DMS 273 treated with DMSO at 0.1 percent for 48 hours (cell line): ENCODE measurements at regions not wholly inside any gene's neighbourhood (a gene's known extent, or its start where the extent isn't known, plus 50 kb on each side); places are given as distances from the start of the nearest gene placed in this dataset.

Experiments used
- DNase-seq: peaks from one replicate; lab custom pipeline; 2025; lab: John Stamatoyannopoulos, UW

DNA sequence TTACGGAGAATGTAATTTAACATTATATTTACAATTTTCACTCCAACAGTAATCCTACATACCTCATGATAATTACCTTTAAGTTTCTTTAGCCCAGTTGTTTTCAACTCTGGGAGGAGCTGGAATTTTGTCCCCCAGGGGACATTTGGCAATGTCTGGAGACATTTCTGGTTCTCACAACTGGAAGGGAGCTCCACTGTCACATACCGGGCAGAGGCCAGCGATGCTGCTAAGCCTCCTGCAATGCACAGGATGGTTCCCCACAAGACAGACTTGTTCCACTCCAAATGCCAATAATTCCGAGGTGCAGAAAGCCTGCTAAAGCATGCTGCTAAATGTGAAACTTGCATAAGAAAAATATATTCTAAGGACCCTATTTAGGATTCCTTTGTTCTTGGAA lies 251.1 kb upstream of the IRX5 start:
- DNase-seq = no peak

DNA sequence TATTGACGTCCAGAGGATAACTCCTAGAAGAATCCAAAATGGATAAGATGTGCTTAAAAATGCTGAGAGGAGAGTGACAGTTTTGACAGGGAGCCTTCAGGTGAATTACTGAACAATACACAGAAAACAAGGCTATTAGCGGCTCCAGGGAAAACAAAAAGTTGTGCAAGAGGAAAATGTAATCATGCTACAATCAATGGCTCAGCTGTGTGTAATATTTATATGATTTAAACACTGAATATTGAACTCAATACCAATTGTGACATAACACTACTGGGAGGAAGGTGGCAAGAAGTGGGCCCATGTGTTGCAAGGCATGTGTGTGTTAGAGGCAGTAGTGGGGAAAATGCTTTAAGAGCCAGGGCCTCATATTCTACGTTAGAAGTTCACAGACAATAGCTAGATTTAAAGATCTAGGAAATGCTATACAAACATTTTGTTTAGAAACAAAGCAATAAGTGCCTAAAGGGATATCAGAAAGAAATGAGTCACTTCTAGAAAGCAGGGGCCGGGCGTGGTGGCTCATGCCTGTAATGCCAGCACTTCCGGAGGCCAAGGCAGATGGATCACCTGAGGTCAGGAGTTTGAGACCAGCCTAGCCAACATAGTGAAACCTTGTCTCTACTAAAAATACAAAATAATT lies 253.2 kb upstream of the IRX5 start:
- no peak for DNase-seq

DNA sequence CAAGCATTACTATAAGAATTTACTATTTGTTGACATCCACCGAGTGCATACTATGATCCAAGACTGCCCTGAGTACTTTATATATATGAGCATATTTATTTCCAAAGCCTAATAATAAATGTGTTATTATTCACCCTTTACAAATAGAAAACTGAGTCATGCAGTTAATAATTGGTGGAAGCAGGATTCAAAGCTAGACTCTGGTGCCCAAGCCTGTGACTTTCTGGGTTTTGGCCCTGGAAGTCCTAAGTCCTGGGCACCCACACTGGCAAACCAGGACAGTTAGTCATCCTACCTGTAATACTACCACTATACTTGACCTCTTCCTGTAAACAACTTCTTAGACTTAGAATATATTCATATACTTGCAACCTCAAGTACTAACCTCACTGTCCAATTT lies 257.4 kb upstream of the IRX5 start:
- DNase-seq = no peak

DNA sequence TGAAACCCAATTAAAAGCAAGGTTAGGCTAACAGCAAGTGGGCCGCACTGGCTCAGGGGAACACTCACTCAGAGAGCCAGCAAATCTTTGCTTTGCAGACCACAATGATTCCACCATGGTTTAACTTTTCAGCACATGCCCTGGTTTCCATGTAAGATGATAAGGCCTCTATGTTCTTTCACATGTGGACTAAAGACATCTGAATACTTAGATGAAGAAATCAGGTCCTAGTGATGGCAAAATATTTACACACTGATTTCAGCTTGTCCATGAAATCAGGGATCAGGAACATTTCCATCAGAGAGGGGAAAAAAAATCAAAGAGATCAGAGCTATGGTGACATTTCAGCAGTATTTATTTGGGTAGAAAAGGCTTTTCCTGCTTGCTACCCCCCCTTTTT lies 258.2 kb upstream of the IRX5 start:
- DNase-seq = no peak

DNA sequence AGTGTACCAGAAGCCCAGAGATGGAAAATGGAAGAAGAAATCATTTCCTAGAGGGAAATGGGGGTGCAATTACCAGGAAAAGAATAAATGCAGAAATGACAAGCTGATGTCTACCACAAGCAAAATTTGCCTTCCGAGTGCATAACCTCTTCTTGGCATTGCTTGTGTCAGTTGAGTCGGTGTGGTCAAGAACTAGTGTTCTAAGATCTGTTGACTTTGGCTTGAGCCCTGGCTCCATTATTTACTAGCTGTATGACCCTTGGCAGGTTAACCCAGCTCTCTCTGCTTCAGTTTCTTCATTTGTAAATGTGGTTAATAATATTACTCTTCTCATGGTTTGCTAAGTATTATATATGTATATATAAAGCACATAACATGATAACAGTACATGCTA lies 273.0 kb upstream of the IRX5 start:
- DNase-seq = no peak

DNA sequence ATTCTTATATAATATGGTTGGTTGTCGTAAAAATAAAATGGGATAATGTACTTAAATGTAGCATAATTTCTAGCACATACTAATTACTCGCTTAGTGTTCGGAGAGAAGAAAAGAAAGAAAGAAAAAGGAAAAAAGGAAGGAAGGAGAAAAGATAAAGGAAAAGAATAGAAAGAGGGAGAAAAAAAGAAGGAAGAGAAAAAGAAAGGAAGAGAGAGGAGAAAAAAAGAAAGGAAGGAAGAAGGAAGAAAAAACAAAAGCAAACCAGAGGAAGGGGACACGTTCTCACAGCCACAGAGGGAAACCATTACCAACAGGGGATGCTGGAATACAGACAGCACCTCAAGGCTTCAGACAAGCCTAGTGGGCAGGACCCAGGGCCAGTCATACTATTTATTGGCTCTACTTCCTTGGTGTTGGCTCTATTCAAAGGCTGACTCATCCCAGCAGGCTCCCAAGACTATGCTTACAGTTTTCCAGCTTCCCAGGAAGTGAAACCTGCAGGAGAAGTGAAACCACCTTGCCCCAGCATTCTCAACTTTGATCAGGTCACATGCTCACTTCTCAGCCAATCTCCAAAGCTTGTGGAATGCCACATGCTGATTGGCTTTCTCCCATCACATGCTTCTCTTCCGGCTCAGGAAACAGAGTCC lies 273.5 kb upstream of the IRX5 start:
- no peak for DNase-seq

DNA sequence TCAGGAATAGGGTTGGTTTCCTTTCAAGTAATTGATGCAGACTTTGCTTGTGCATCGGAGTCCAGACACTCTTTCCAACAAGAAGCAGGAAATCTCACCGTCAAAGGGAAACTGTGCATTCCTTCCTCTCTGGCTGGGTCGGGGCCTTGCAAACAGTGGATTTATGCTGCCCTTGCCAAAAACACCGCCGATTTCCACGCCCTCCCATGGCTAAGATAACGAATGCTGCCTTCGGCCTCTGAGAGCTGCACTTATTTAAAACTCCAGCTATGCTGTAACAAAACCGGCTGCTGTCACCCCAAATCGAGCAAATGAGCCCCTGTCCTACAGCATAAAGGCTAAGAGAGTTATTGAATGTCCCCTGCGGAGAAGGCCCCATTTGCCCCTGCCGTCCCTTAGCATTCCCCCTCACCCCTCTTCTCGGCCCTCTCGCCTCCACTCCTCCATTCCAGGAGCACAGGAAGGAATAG lies 275.5 kb upstream of the IRX5 start:
- DNase-seq = no peak

DNA sequence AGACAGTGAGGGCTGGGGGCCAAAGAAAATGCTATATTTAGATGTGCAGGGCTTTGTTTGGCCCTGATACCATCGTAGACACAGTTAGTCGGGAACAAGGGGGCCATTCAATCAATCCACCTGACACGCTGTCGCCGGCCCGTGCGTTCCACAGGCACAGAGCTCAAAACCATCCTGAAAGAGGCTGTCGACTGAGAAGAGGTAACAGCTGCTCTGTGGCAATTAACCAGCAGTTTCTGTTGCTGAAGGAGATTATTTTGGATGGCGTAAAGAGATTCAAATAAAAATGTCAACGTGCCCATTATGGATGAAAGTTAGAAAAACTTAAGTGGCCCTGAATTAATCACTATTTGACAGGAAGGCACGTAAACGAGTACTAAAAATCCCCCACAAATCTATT lies 276.2 kb upstream of the IRX5 start:
- peak; percentile 18 for DNase-seq

DNA sequence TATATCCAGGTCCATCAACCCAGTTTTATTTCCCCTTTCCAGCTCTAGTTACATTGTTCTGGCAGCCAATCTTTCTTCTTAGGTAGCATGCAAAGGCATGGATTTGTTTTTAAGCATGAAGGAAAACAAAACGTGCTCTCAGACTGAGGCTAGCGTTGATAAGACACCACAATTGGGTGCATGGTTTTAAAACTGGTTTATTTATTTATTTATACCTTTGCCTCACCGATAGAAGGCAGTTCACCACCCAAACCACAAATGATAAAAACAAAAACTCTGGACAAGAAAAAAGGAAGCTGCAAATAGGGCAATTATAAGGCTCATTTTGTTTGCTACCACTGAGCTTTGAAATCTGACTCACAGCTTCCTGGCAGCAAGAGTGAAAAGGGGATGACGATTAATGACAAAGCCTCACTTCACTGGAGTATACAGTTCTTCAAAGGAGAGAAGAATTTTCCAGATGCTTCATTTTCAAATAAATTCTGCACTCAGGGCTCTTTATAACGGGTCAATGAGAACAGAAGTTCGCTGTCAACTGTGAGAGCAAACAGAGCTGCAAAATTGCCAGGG lies 278.4 kb upstream of the IRX5 start:
- DNase-seq = no peak

DNA sequence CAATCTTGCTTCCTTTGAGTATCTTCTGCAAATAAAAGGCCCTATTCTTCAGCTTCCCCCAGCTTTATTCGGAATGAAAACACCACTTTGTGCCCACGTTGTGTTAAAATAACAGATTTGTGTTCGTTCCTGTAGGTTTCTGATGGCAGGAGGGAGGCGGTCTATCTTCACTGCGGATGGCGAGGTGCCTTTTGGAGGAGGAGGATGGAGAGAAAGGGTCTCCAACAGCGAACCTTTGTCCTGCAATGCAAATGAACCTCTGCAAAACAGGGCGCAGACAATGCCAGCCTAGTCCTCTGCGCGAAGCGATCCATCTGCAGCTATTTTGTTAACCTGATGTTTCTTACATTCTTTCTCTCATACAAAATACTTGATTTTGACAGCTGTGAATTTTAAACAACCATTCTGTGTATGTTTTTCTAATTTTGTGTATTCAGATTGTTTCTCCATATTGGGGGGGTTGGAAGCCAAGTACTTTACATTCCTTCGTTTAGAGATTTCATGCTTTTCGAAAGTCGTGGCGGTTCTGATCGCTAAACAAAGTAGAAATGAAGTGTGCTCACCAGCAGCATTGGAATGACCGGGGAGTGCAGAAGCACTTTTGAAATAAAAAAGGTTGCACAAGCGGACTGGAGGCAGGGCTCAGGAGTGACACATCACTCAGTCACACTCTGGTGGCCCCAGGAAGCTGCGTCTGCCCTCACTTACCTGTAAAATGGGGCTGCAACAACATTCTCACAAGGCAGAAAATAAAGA lies 279.0 kb upstream of the IRX5 start:
- no peak for DNase-seq

DNA sequence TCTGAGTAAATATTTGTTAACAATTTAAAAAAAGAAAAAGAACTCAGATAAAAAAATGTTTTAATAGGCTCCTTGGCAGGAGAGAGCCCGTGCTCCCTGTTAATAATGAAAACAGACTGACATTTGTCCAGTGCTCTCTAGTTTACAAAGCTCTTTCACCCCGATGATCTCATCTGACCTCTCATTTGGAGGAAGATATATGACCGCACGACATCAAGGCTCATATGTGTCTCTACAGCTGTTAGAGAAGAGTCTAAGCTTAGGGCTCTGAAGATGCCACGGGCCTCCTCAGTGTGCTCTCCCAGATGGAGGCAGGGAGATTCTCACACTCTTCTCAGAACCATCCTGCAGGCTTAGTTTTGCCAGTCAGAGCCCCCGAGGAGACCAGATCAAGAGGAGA lies 280.8 kb upstream of the IRX5 start:
- DNase-seq = no peak

DNA sequence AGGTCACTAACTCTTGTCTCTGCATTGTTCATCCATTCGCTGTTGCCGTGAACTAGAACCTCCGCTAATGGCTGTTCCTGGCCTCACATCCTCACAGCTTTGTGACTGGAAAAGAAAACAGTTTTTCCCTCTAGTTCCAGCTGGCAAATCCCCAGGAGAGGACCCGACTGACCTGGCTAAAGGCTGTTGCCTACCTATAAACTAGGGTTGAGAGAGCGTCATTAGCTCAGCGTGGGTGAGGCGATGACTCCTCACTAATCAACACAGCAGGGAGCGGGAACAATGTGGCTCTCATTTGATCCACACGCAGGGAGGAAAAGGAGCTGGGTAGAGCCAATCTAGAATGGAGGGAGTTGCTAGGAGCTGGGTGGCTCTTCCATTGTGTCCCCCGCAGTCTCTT lies 282.1 kb upstream of the IRX5 start:
- no peak for DNase-seq

DNA sequence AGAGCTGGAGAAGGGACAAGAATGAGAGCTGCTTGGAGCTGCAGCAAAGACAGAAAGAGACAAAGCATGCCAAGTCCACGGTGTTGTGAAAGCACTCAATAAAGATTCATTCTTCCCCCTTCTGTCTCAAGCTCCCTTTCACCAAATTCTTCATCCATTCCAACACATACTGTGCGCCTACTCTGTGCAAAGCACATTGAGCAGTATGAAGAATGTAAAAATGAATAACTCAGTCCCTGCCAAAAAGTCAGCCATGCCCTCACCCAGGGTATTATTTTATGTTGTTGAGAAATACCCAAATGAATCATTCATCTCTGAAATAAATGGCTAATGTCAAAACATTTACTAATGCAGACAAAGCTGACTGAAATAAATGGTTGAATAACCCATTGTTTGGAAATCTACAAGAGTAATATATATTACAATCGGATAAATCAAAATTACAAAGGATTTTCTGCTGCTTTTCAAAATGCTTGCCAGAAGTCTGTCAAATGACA lies 282.9 kb upstream of the IRX5 start:
- no peak for DNase-seq

DNA sequence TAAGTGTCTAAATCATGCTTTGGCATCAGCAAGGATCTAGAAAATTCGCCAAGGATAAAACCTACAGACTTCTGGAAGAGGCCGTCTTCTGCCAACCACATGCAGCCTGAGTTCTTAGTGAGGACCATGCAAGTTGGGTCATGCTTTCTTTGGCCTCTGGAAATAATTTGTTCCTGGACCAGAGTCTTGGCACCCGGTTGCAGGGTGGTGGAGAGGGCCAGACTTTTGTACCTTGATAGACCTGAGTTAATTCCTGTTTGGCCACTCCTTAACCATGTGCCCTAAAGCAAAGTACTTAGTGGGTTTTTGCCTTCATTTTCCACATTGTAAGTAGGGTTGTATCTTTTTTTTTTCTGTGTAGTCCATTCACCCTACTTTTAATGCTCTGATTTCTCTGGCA lies 283.4 kb upstream of the IRX5 start:
- no peak for DNase-seq

DNA sequence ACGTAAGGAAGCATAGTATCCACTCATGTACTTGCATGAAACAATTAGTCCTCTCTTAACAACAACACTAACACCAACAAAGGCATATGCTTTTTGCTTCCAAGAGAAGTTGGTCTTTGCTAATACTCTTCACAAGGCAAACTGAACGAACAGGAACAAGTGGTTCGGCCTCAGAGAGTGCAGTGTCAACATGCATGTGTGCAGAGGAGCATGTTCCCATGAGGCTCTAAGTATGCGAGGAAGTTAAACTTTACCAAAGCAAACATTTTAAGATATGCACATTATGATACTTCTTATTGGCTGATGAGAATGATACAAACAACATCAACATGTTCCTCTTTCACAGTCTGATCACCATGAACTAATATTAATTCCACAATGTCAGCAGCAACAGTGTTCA lies 285.3 kb upstream of the IRX5 start:
- no peak for DNase-seq

DNA sequence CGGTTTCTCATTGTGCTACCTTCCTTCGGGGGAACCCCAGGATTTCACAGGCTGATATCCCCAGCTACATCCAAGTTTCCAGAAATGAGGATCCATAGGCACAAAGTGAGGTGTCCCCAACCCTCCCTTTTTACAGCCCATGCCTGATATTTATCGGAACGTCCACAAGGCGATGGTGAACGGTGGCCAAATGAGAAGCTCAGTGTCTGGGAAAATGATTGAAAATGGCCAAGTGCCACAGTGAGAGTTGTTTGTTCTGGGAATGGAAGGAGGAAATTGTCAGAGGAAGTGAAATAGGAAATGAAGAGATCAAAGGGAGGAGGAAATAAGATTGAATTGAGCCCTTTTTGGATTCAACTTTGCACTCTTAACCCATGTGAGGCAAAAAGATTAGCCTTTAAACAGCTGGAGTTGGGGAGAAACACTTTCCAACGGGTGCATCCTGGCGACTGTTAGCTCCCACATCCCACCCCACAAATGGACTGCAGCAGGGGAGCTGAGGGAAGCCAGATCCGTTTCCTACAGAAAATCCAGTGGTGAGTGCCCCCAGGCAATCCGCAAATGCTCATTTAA lies 294.4 kb upstream of the IRX5 start:
- DNase-seq = no peak

DNA sequence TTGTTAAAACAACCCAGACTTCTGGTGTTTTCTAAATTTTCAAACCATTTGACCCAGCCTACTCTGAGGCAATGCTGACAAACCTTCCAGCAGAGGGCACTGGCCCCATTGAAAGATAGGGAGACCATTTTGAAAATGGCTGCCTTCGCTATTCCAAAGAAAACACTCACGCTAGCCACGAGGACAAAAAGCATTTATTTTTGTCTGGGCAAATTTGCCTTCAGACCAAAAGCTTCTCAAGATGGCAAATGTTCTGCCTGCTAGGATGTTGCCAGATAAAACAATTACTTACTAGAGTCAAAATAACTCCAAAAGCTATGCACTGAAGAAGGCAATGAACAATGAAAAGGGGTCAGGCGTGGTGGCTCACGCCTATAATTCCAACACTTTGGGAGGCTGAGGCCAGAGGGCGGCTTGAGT lies 296.7 kb upstream of the IRX5 start:
- no peak for DNase-seq

DNA sequence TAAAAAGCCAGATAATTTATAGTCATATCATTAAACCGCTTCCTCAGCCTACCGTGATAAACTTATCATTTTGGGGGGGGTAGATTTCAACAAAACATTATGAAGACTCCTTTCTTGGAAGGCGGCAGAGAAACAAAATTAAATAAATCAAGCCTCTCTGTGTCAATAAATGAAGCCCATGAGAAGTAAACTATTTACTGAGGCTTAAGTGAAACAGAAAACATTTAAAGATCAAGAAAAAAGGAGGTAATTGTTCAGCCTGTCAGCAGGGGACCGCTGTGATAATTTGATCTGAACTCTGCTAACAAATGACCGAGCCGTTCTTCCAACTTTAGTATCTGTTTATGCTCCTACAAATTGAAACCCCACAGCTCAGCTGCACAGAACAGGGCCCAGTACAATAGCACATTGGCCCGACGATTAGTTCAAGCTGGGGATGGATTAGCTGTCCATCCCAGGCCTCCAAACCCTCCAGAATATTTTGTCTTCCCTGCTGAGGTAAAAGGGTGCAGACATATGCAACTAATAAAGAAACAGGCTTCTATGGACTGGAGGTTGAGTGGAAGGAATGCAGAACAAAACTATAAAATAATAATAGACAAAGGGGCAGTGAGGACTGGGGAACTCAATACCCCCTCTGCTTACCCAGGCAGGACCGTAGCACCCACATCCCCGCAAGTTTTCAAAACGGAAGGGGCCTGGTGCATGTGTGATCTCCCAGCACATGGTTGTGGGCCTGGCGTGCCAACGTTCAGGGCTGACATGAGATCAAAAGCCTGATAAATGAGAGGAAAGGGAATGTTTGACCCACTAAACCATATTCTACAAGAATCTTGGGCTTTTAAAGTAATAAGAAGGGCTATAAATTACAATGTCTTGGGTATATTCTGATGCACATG lies 298.1 kb upstream of the IRX5 start:
- no peak for DNase-seq

DNA sequence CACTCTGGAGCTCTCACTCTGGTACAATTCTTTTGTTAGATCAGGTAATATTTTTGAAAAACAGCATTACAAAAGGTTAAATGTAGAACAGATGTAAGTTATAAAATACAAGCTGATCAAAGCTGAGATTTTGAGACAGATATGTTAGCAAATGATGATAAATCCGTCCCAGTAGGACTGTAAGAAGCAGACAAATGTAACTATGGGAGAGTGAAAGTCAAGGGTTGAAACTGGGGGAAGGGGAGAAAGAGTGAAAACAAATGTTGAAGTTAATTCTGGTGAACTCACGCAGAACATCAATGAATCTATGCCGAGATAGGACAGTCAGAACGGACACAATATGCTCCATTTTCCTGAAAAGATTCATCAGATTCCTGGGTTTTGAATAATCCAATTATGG lies 298.9 kb upstream of the IRX5 start:
- no peak for DNase-seq

DNA sequence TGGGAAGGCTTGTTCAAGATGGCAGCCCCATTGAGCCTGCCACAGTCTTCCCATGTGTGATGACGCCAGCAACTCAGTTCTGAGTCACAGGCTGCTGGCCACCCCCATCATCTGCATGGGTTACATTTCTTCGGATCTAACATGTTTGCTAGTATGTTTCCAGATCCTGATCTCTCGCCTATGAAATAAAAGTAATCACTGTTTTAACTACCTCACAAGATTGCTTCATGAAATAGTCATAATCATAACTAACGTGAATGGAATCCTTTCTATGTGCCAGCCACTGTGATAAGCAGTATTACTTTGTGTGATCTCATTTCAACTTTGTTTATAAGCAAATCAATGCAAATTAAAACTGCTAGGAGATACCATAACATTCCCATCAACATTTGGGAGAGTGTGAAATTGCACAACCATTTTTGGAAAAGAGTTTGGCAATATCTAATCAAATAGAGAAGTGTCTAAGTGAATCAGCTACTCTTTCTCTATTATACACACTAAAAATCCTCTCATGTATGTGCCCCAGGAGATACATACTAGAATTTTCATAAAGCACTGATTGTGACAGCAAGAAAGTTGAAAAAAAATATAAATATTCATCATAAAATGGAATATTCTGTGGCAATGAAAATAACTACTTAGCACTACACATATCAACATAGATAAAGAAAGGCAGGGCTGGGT lies 300.2 kb upstream of the IRX5 start:
- no peak for DNase-seq
